Mesenchymal stem cell (in vitro differentiated cells and primary cell): ENCODE measurements at regions not wholly inside any gene's neighbourhood (a gene's known extent, or its start where the extent isn't known, plus 50 kb on each side); places are given as distances from the start of the nearest gene placed in this dataset.

Experiments used
- DNase-seq: peaks from one replicate; pipeline ENCODE4 v3.0.0-alpha.2; 2013
- H2AFZ ChIP-seq: one replicate; pipeline ENCODE4 v1.6.1; 2013; ENCODE audit warnings: low read depth, mild to moderate bottlenecking, control low read depth, inconsistent platforms, low read length, moderate library complexity
- H2AK5ac ChIP-seq: 2 replicates; pipeline ENCODE4 v1.6.1; 2013; ENCODE audit warnings: low read length, moderate library complexity, mild to moderate bottlenecking, inconsistent platforms; ENCODE audit not compliant: severe bottlenecking
- H2BK120ac ChIP-seq: one replicate; pipeline ENCODE4 v1.6.1; 2013; ENCODE audit warnings: low read depth, mild to moderate bottlenecking, inconsistent platforms, low read length, moderate library complexity
- H2BK12ac ChIP-seq, 2 experiments: one replicate each; pipeline ENCODE4 v1.6.1; 2013; ENCODE audit warnings: inconsistent platforms in 2 of 2, low read length in 2 of 2, mild to moderate bottlenecking in 2 of 2, moderate library complexity in 2 of 2, control low read depth in 1 of 2
- H2BK15ac ChIP-seq: one replicate; pipeline ENCODE4 v1.6.1; 2013; ENCODE audit warnings: mild to moderate bottlenecking, low read depth, inconsistent platforms; ENCODE audit not compliant: poor library complexity, severe bottlenecking
- H2BK5ac ChIP-seq: 2 replicates; pipeline ENCODE4 v1.6.1; 2013; ENCODE audit warnings: low read depth, mild to moderate bottlenecking, low read length, control low read depth, inconsistent platforms; ENCODE audit not compliant: poor library complexity, severe bottlenecking
- H3K14ac ChIP-seq, 2 experiments: one replicate each; pipeline ENCODE4 v1.6.1; 2013; ENCODE audit warnings: inconsistent platforms in 2 of 2, low read length in 2 of 2, control low read depth in 1 of 2, mild to moderate bottlenecking in 1 of 2, moderate library complexity in 1 of 2
- H3K18ac ChIP-seq, 2 experiments: one replicate each; pipeline ENCODE4 v1.6.1; 2013; ENCODE audit warnings: inconsistent platforms in 2 of 2, low read length in 2 of 2, control low read depth in 1 of 2, low read depth in 1 of 2, mild to moderate bottlenecking in 1 of 2
- H3K23ac ChIP-seq, 2 experiments: one replicate each; pipeline ENCODE4 v1.6.1; 2013; ENCODE audit warnings: inconsistent platforms in 2 of 2, low read length in 2 of 2, mild to moderate bottlenecking in 2 of 2, moderate library complexity in 2 of 2, control low read depth in 1 of 2
- H3K27ac ChIP-seq: 2 replicates; pipeline ENCODE4 v1.5.1; 2013; ENCODE audit warnings: mild to moderate bottlenecking, moderate library complexity, low read length, control low read depth, inconsistent platforms; ENCODE audit not compliant: poor library complexity, severe bottlenecking
- H3K27me3 ChIP-seq, 2 experiments: 2 replicates each; pipeline versions ENCODE4 v1.6.1 to v1.7.0; 2013; ENCODE audit warnings: low read length in 2 of 2, mild to moderate bottlenecking in 2 of 2, moderate library complexity in 2 of 2, control low read depth in 1 of 2, inconsistent platforms in 1 of 2; ENCODE audit not compliant: control insufficient read depth in 1 of 2, insufficient read depth in 1 of 2
- H3K36me3 ChIP-seq, 2 experiments: 2 replicates each; pipeline versions ENCODE4 v1.6.1 to v1.7.0; 2013; ENCODE audit warnings: low read length in 2 of 2, control low read depth in 1 of 2, inconsistent platforms in 1 of 2, low read depth in 1 of 2, mild to moderate bottlenecking in 1 of 2; ENCODE audit not compliant: insufficient read depth in 2 of 2, control insufficient read depth in 1 of 2
- H3K4ac ChIP-seq, 2 experiments: one replicate each; pipeline ENCODE4 v1.6.1; 2013; ENCODE audit warnings: inconsistent platforms in 2 of 2, low read length in 2 of 2, mild to moderate bottlenecking in 2 of 2, moderate library complexity in 2 of 2, control low read depth in 1 of 2, low read depth in 1 of 2
- H3K4me1 ChIP-seq: 2 replicates; pipeline ENCODE4 v1.6.1; 2013; ENCODE audit warnings: low read depth, low read length, control low read depth; ENCODE audit not compliant: control insufficient read depth, insufficient read depth
- H3K4me2 ChIP-seq: 2 replicates; pipeline ENCODE4 v1.6.1; 2013; ENCODE audit warnings: low read length, mild to moderate bottlenecking, inconsistent platforms; ENCODE audit not compliant: poor library complexity, severe bottlenecking
- H3K4me3 ChIP-seq, 2 experiments: 2 replicates each; pipeline versions ENCODE4 v1.5.1 to v1.7.0; 2013; ENCODE audit warnings: low read length in 2 of 2, mild to moderate bottlenecking in 2 of 2, control low read depth in 1 of 2, low read depth in 1 of 2; ENCODE audit not compliant: insufficient read depth in 1 of 2
- H3K79me1 ChIP-seq: replicated peaks from 2 replicates; pipeline ENCODE4 v1.6.1; 2013; ENCODE audit warnings: mild to moderate bottlenecking, control low read depth, low read length, inconsistent platforms; ENCODE audit not compliant: poor library complexity, severe bottlenecking
- H3K9ac ChIP-seq: 2 replicates; pipeline ENCODE4 v1.7.0; 2013; ENCODE audit warnings: mild to moderate bottlenecking, low read length, moderate library complexity
- H3K9me3 ChIP-seq: 2 replicates; pipeline ENCODE4 v1.7.0; 2013; ENCODE audit warnings: mild to moderate bottlenecking, low read length; ENCODE audit not compliant: control insufficient read depth
- H4K8ac ChIP-seq: one replicate; pipeline ENCODE4 v1.6.1; 2013; ENCODE audit warnings: inconsistent platforms, mild to moderate bottlenecking, low read length, moderate library complexity
- H4K91ac ChIP-seq: one replicate; pipeline ENCODE4 v1.6.1; 2013; ENCODE audit warnings: mild to moderate bottlenecking, low read length, inconsistent platforms
- WGBS: methylation state at CpG from one replicate; pipeline ENCODE4 v1.1.7; 2013; ENCODE audit warnings: mixed read lengths; 5-methylcytosine and 5-hydroxymethylcytosine counted together

DNA sequence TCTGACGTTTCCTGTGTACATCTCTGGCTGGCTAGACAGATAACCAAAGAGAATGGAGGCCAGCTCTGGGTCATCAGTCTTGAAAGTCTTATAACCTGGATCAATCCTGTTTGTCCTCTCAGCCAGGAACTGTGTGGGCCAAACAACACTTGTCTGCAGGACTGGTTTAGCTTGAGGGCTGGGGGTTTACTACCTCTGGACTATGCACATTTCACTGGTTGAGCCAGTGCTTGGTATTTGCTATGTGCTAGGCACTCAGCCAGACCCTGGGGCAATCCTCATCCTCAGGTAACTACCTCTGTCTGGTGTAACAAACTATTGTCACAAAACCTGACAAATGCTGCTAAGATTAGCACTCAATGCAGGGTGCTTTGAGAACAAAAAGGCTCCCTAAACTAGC lies 169.7 kb downstream of the HAUS1 start:
- Histone ChIP-seq H3K14ac (no peak overlapping the region), H3K27me3 (no peaks in the 10 kb centered on the region)

DNA sequence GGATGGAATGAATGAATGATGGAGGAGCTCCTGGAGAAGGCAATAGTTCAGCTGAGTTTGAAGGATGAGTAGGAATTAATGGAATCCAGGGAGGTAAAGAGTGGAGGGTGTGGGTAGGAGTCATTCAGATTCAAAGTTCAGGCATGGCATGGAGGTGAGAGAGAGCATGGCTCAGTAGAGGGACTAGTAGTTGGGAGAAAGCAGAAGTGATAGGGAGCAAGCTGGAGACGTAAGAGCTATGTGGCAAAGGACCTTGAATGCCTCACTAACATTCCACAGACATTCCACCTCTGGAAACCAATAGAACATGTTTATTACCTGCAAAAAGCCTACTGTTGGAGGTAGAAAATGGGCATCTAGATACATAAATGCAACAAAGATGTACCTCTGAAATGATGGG lies 170.1 kb downstream of the HAUS1 start:
- no peaks in the 10 kb centered on the region for H3K9me3 ChIP-seq
- peaks cover 3 to 4% of the 10 kb centered on the region in 2 experiments for H3K36me3 ChIP-seq
- peaks cover 16% of the 10 kb centered on the region for H3K79me1 ChIP-seq
- no peak for DNase-seq
- peaks cover 19% of the 10 kb centered on the region for H3K4me1 ChIP-seq
- no peak overlapping the region for H4K91ac ChIP-seq
- H4K8ac ChIP-seq, result no peak overlapping the region
- H2BK12ac ChIP-seq, result no peak overlapping the region
- no peak overlapping the region for H2AK5ac ChIP-seq
- H3K4me2 ChIP-seq, result no peak overlapping the region
- no peak overlapping the region for H3K4me3 ChIP-seq
- H3K9ac ChIP-seq, result no peak overlapping the region
- H3K4ac ChIP-seq, result no peak overlapping the region
- no peak overlapping the region for H2BK120ac ChIP-seq
- no peak overlapping the region for H2BK15ac ChIP-seq
- H3K23ac ChIP-seq, result no peak overlapping the region
- no peak overlapping the region for H3K18ac ChIP-seq
- H2AFZ ChIP-seq, result no peak overlapping the region
- no peaks in the 10 kb centered on the region for H3K27me3 ChIP-seq
- no peak overlapping the region for H3K14ac ChIP-seq
- no peak overlapping the region for H3K27ac ChIP-seq
- no peak overlapping the region for H2BK5ac ChIP-seq
- no CpG with 5 or more reads among the region's 1 CpG for WGBS

More for the DNA sequence above, 169.7 kb downstream of the HAUS1 start:
- Histone ChIP-seq H3K4me1 (peaks cover 18% of the 10 kb centered on the region), H3K36me3 (peaks cover 3 to 4% of the 10 kb centered on the region in 2 experiments), H3K18ac (no peak overlapping the region), H4K8ac (no peak overlapping the region), H3K4me2 (no peak overlapping the region), H2AK5ac (peak overlapping the region; percentile 10), H4K91ac (no peak overlapping the region), H2BK15ac (no peak overlapping the region), H3K9ac (no peak overlapping the region), H3K4me3 (no peak overlapping the region), H2BK12ac (no peak overlapping the region), H3K27ac (no peak overlapping the region), H3K9me3 (no peaks in the 10 kb centered on the region), H3K23ac (no peak overlapping the region), H3K79me1 (peaks cover 19% of the 10 kb centered on the region), H2BK120ac (no peak overlapping the region), H3K4ac (no peak overlapping the region), H2BK5ac (no peak overlapping the region), H2AFZ (no peak overlapping the region)
- DNase-seq, result no peak
- 74% methylated on average over 1 of the region's 1 CpG for WGBS

GRCh38 chr18:46275370-46275769 lies 171.2 kb downstream of the HAUS1 start:
- no peak overlapping the region for H2BK12ac ChIP-seq
- H3K4me3 ChIP-seq, result no peak overlapping the region
- no peak overlapping the region for H2BK120ac ChIP-seq
- peaks cover 16% of the 10 kb centered on the region for H3K79me1 ChIP-seq
- H2AK5ac ChIP-seq, result no peak overlapping the region
- 82% methylated on average over 4 of the region's 4 CpGs for WGBS
- H4K91ac ChIP-seq, result no peak overlapping the region
- H3K9ac ChIP-seq, result no peak overlapping the region
- H2AFZ ChIP-seq, result no peak overlapping the region
- no peak for DNase-seq
- no peak overlapping the region for H3K18ac ChIP-seq
- H3K23ac ChIP-seq, result no peak overlapping the region
- H2BK5ac ChIP-seq, result no peak overlapping the region
- H4K8ac ChIP-seq, result no peak overlapping the region
- H3K27ac ChIP-seq, result no peak overlapping the region
- no peak overlapping the region for H3K14ac ChIP-seq
- H3K9me3 ChIP-seq, result no peaks in the 10 kb centered on the region
- no peak overlapping the region for H3K4me2 ChIP-seq
- peaks cover 19% of the 10 kb centered on the region for H3K4me1 ChIP-seq
- H3K4ac ChIP-seq, result no peak overlapping the region
- H2BK15ac ChIP-seq, result no peak overlapping the region
- H3K36me3 ChIP-seq, result peaks cover 0 to 3% of the 10 kb centered on the region in 2 experiments
- H3K27me3 ChIP-seq, result no peaks in the 10 kb centered on the region

- 90% methylated on average over 3 of the region's 3 CpGs for WGBS
- H2AFZ ChIP-seq, result no peak overlapping the region
Measured at GRCh38 chr18:46276748-46277147, 172.6 kb downstream of the HAUS1 start.

More at GRCh38 chr18:46276748-46277147, 172.6 kb downstream of the HAUS1 start:
- H2BK5ac ChIP-seq, result no peak overlapping the region
- no peak overlapping the region for H3K9ac ChIP-seq
- peak overlapping the region; percentile 41 for H2AK5ac ChIP-seq
- no peak overlapping the region for H2BK120ac ChIP-seq
- no peak overlapping the region for H3K23ac ChIP-seq
- H3K27ac ChIP-seq, result no peak overlapping the region
- no peak overlapping the region for H4K91ac ChIP-seq
- no peak overlapping the region for H3K4me3 ChIP-seq
- no peaks in the 10 kb centered on the region for H3K27me3 ChIP-seq
- H3K79me1 ChIP-seq, result peaks cover 13% of the 10 kb centered on the region
- no peak overlapping the region for H4K8ac ChIP-seq
- H3K4me2 ChIP-seq, result no peak overlapping the region
- H3K4me1 ChIP-seq, result peaks cover 19% of the 10 kb centered on the region
- H3K14ac ChIP-seq, result no peak overlapping the region
- peaks cover 0 to 3% of the 10 kb centered on the region in 2 experiments for H3K36me3 ChIP-seq
- no peak overlapping the region for H2BK15ac ChIP-seq
- H3K18ac ChIP-seq, result no peak overlapping the region
- H3K4ac ChIP-seq, result no peak overlapping the region
- H3K9me3 ChIP-seq, result no peaks in the 10 kb centered on the region
- no peak overlapping the region for H2BK12ac ChIP-seq
- no peak for DNase-seq
